H1 (cell line): ENCODE measurements at regions not wholly inside any gene's neighbourhood (a gene's known extent, or its start where the extent isn't known, plus 50 kb on each side); places are given as distances from the start of the nearest gene placed in this dataset.
"Not testable (repeated sequence)": the region's sequence is repeated elsewhere in the genome, so short reads cannot be mapped to it uniquely, and the experiment has no call there.

Experiments used
- CTCF ChIA-PET: fragments of 300-600 bp; sonication (Branson Sonifier 250); formaldehyde crosslinking; loops from one replicate; lab custom pipeline; 2021; ENCODE audit not compliant: partially characterized antibody; lab: Charles Lee
- POLR2A ChIA-PET: fragments of 300-600 bp; sonication (Branson Sonifier 250); formaldehyde crosslinking; loops from one replicate; lab custom pipeline; 2021; ENCODE audit warnings: inconsistent platforms; ENCODE audit not compliant: partially characterized antibody; lab: Charles Lee
- DNase-seq, 2 experiments: peaks; one replicate each; pipeline versions ENCODE4 v3.0.0 to v3.0.0-alpha.2; 2010 to 2022; ENCODE audit warnings: low spot score in 2 of 2, low read depth in 1 of 2, mixed read lengths in 1 of 2
- FAIRE-seq: peaks from 2 replicates; lab custom pipeline; 2011; peaks lifted over from hg19 to GRCh38; lab: Jason Lieb, UNC
- H2AFZ ChIP-seq: 2 replicates; pipeline ENCODE4 v1.8.1; 2012; ENCODE audit warnings: low read length, inconsistent platforms
- H2AK5ac ChIP-seq: 2 replicates; pipeline ENCODE4 v1.6.1; 2013; ENCODE audit warnings: low read depth, low read length
- H2BK120ac ChIP-seq: replicated peaks from 2 replicates; pipeline ENCODE3; 2013; ENCODE audit warnings: low read depth, low read length, inconsistent platforms
- H2BK12ac ChIP-seq: 2 replicates; pipeline ENCODE4 v1.6.1; 2013; ENCODE audit warnings: low read depth, low read length
- H2BK15ac ChIP-seq: 2 replicates; pipeline ENCODE4 v1.6.1; 2013; ENCODE audit warnings: low read length
- H2BK20ac ChIP-seq: 2 replicates; pipeline ENCODE4 v1.6.1; 2013; ENCODE audit warnings: low read length
- H2BK5ac ChIP-seq: 2 replicates; pipeline ENCODE4 v1.6.1; 2013; ENCODE audit warnings: low read depth, low read length
- H3K14ac ChIP-seq: 2 replicates; pipeline ENCODE4 v1.6.1; 2013; ENCODE audit warnings: inconsistent platforms; ENCODE audit not compliant: insufficient read length
- H3K18ac ChIP-seq: 2 replicates; pipeline ENCODE4 v1.6.1; 2013; ENCODE audit warnings: low read length; ENCODE audit errors: extremely low read depth
- H3K23ac ChIP-seq: 2 replicates; pipeline ENCODE4 v1.6.1; 2013; ENCODE audit warnings: inconsistent platforms; ENCODE audit not compliant: insufficient read length
- H3K23me2 ChIP-seq: 2 replicates; pipeline ENCODE4 v1.6.1; 2013; ENCODE audit warnings: low read depth, low read length
- H3K27ac ChIP-seq: 2 replicates; pipeline ENCODE4 v1.6.1; 2011; ENCODE audit warnings: low read depth, low read length, inconsistent platforms
- H3K27me3 ChIP-seq, 4 experiments: replicated peaks in 1 of 4; 1 replicate in 1 of 4; 2 replicates in 3 of 4; pipeline versions ENCODE4 v1.6.1 to v1.8.1; 2011 to 2013; ENCODE audit warnings: low read length in 3 of 4, mild to moderate bottlenecking in 3 of 4, inconsistent platforms in 2 of 4, mixed read lengths in 2 of 4, moderate library complexity in 1 of 4; ENCODE audit not compliant: control insufficient read depth in 3 of 4, insufficient read depth in 3 of 4; ENCODE audit errors: extremely low read depth in 1 of 4
- H3K36me3 ChIP-seq, 4 experiments: 2 replicates each; pipeline versions ENCODE4 v1.6.1 to v1.8.1; 2011 to 2013; ENCODE audit warnings: mild to moderate bottlenecking in 4 of 4, low read length in 3 of 4, moderate library complexity in 2 of 4, control low read depth in 1 of 4, inconsistent platforms in 1 of 4; ENCODE audit not compliant: insufficient read depth in 4 of 4, control insufficient read depth in 2 of 4
- H3K4ac ChIP-seq: replicated peaks from 2 replicates; pipeline ENCODE3; 2013; ENCODE audit warnings: low read length, low read depth, mixed read lengths, inconsistent platforms; ENCODE audit not compliant: insufficient read length
- H3K4me1 ChIP-seq, 4 experiments: replicated peaks in 1 of 4; 1 replicate in 1 of 4; 2 replicates in 3 of 4; pipeline versions ENCODE4 v1.6.1 to v1.8.1; 2011 to 2013; ENCODE audit warnings: low read length in 3 of 4, inconsistent platforms in 2 of 4, mixed read lengths in 1 of 4; ENCODE audit not compliant: insufficient read depth in 4 of 4, control insufficient read depth in 3 of 4
- H3K4me2 ChIP-seq, 2 experiments: 2 replicates each; pipeline versions ENCODE4 v1.6.1 to v1.8.1; 2011 to 2013; ENCODE audit warnings: low read depth in 2 of 2, low read length in 2 of 2, control low read depth in 1 of 2, inconsistent platforms in 1 of 2, mild to moderate bottlenecking in 1 of 2; ENCODE audit not compliant: insufficient read depth in 1 of 2
- H3K4me3 ChIP-seq, 4 experiments: fragments of 200-600, 300-600 bp in 1 of 4; sonication (generic), shearing (Covaris generic), sonication (Bioruptor Twin) in 1 of 4; 2 replicates each; pipeline versions ENCODE4 v1.5.1 to v1.8.1; 2011 to 2016; ENCODE audit warnings: low read length in 4 of 4, low read depth in 3 of 4, control low read depth in 2 of 4, inconsistent platforms in 2 of 4, mild to moderate bottlenecking in 2 of 4, mixed read lengths in 1 of 4, moderate library complexity in 1 of 4; ENCODE audit not compliant: insufficient read depth in 2 of 4; ENCODE audit errors: extremely low read depth in 1 of 4
- H3K56ac ChIP-seq: replicated peaks from 2 replicates; pipeline ENCODE3; 2013; ENCODE audit warnings: low read depth, mild to moderate bottlenecking, mixed read lengths, low read length, inconsistent platforms; ENCODE audit not compliant: insufficient read length
- H3K79me1 ChIP-seq: 2 replicates; pipeline ENCODE4 v1.6.1; 2013; ENCODE audit warnings: low read depth, low read length, control low read depth
- H3K79me2 ChIP-seq, 2 experiments: 2 replicates each; pipeline versions ENCODE4 v1.6.1 to v1.8.1; 2012 to 2013; ENCODE audit warnings: low read length in 2 of 2, mild to moderate bottlenecking in 2 of 2, inconsistent platforms in 1 of 2; ENCODE audit not compliant: insufficient read depth in 2 of 2, control insufficient read depth in 1 of 2
- H3K9ac ChIP-seq, 4 experiments: replicated peaks in 1 of 4; 1 replicate in 1 of 4; 2 replicates in 3 of 4; pipeline versions ENCODE4 v1.6.1 to v1.8.1; 2011 to 2013; ENCODE audit warnings: low read depth in 3 of 4, low read length in 3 of 4, control low read depth in 2 of 4, mild to moderate bottlenecking in 2 of 4, moderate library complexity in 2 of 4, inconsistent platforms in 1 of 4; ENCODE audit errors: extremely low read depth in 1 of 4
- H3K9me3 ChIP-seq, 2 experiments: 2 replicates each; pipeline versions ENCODE4 v1.6.1 to v1.8.1; 2012 to 2013; ENCODE audit warnings: mild to moderate bottlenecking in 2 of 2, moderate library complexity in 2 of 2, control low read depth in 1 of 2, inconsistent platforms in 1 of 2, low read depth in 1 of 2, low read length in 1 of 2, mixed read lengths in 1 of 2; ENCODE audit not compliant: insufficient read depth in 2 of 2
- H4K20me1 ChIP-seq, 2 experiments: replicated peaks in 1 of 2; 2 replicates each; pipeline versions ENCODE3 to v1.8.1; 2011 to 2013; ENCODE audit warnings: inconsistent platforms in 2 of 2, low read length in 2 of 2, mild to moderate bottlenecking in 1 of 2; ENCODE audit not compliant: insufficient read depth in 2 of 2, control insufficient read depth in 1 of 2
- H4K5ac ChIP-seq: 2 replicates; pipeline ENCODE4 v1.6.1; 2013; ENCODE audit warnings: low read length, low read depth, mixed read lengths, inconsistent platforms; ENCODE audit not compliant: insufficient read length
- H4K8ac ChIP-seq: 2 replicates; pipeline ENCODE4 v1.8.0; 2013; ENCODE audit warnings: mild to moderate bottlenecking, moderate library complexity, low read length, inconsistent platforms; ENCODE audit not compliant: insufficient read depth; ENCODE audit errors: extremely low read depth
- H4K91ac ChIP-seq: replicated peaks from 2 replicates; pipeline ENCODE3; 2013; ENCODE audit warnings: low read length, mixed read lengths, inconsistent platforms; ENCODE audit not compliant: insufficient read length
- WGBS, 2 experiments: shearing (Covaris generic) in 1 of 2; methylation state at CpG; one replicate each; pipeline versions ENCODE4 v1.1.6 to v1.1.7; 2013 to 2015; ENCODE audit warnings: low lambda C conversion rate in 2 of 2, mixed read lengths in 2 of 2, inconsistent platforms in 1 of 2, low coverage in 1 of 2, missing lambda C conversion rate in 1 of 2; ENCODE audit not compliant: insufficient replicate concordance in 2 of 2, insufficient coverage in 1 of 2, insufficient read length in 1 of 2; ENCODE audit errors: extremely low coverage in 1 of 2, missing lambda C conversion rate in 1 of 2; 5-methylcytosine and 5-hydroxymethylcytosine counted together

DNA sequence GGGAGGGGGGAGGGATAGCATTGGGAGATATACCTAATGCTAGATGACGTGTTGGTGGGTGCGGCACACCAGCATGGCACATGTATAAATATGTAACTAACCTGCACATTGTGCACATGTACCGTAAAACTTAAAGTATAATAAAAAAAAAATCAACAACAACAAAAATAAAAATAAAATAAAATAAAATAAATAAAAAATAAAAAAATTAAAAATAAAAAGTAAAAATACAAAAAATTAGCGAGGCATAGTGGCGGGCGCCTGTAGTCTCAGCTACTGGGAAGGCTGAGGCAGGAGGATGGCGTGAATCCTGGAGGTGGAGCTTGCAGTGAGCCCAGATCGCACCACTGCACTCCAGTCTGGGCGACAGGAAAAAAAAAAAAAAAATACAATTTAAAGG, 650.0 kb upstream of the LRRTM4 start:
- FAIRE-seq, H3K27me3 ChIP-seq, H3K9ac ChIP-seq, H2BK5ac ChIP-seq, H4K20me1 ChIP-seq, H3K23me2 ChIP-seq, H3K14ac ChIP-seq, H2AK5ac ChIP-seq, H3K79me1 ChIP-seq, H2AFZ ChIP-seq, H3K27ac ChIP-seq, H4K91ac ChIP-seq, H4K8ac ChIP-seq, H3K4ac ChIP-seq, H3K4me1 ChIP-seq, H3K18ac ChIP-seq, H2BK12ac ChIP-seq, H2BK20ac ChIP-seq, DNase-seq, H3K4me2 ChIP-seq, POLR2A ChIA-PET, H2BK15ac ChIP-seq, H3K23ac ChIP-seq, H3K36me3 ChIP-seq, H3K79me2 ChIP-seq, H4K5ac ChIP-seq, H3K4me3 ChIP-seq, H3K56ac ChIP-seq, H2BK120ac ChIP-seq, H3K9me3 ChIP-seq: not testable (repeated sequence)
- CTCF ChIA-PET = interaction anchor here (0.7 kb wide), 1 partner anchor 13 kb away, joined by 3 read pairs; no protein-coding TSS in a partner anchor
- 97% methylated on average over 7 of the region's 9 CpGs; no CpG with 5 or more reads in 1 of the 2 experiments for WGBS, 2 experiments
